Neural progenitor cell (in vitro differentiated cells): ENCODE measurements at regions not wholly inside any gene's neighbourhood (a gene's known extent, or its start where the extent isn't known, plus 50 kb on each side); places are given as distances from the start of the nearest gene placed in this dataset.

Experiments used
- DNase-seq: peaks from one replicate; pipeline ENCODE4 v3.0.0-alpha.2; 2016; ENCODE audit warnings: low spot score
- H2AFZ ChIP-seq: fragments of 200-600 bp; sonication (generic); replicated peaks from 2 replicates; pipeline ENCODE4 v1.6.1; 2016; ENCODE audit warnings: antibody characterized with exemption
- H3F3A ChIP-seq: fragments of 200-600 bp; sonication (generic); 2 replicates; pipeline ENCODE4 v1.6.1; 2016; ENCODE audit warnings: antibody characterized with exemption, low read depth
- H3K27ac ChIP-seq: fragments of 200-600 bp; sonication (generic); 2 replicates; pipeline ENCODE4 v1.5.1; 2016; ENCODE audit warnings: mild to moderate bottlenecking
- H3K27me3 ChIP-seq: fragments of 200-600 bp; sonication (generic); 2 replicates; pipeline ENCODE4 v1.6.1; 2016; ENCODE audit warnings: mild to moderate bottlenecking, moderate library complexity
- H3K36me3 ChIP-seq: fragments of 200-600 bp; sonication (generic); 2 replicates; pipeline ENCODE4 v1.5.1; 2016
- H3K4me1 ChIP-seq: fragments of 200-600 bp; sonication (generic); 2 replicates; pipeline ENCODE4 v1.6.1; 2016; ENCODE audit warnings: mixed run types
- H3K4me2 ChIP-seq: fragments of 200-600 bp; sonication (generic); 2 replicates; pipeline ENCODE4 v1.6.1; 2016
- H3K4me3 ChIP-seq: fragments of 200-600 bp; sonication (generic); 2 replicates; pipeline ENCODE4 v1.5.1; 2016
- H3K79me2 ChIP-seq: fragments of 200-600 bp; sonication (generic); 2 replicates; pipeline ENCODE4 v1.6.1; 2016; ENCODE audit warnings: low read depth
- H3K9ac ChIP-seq: fragments of 200-600 bp; sonication (generic); 2 replicates; pipeline ENCODE4 v1.6.1; 2016
- H3K9me3 ChIP-seq: fragments of 200-600 bp; sonication (generic); 2 replicates; pipeline ENCODE4 v1.5.1; 2016; ENCODE audit warnings: low read depth
- H4K20me1 ChIP-seq: fragments of 200-600 bp; sonication (generic); 2 replicates; pipeline ENCODE4 v1.6.1; 2016; ENCODE audit warnings: low read depth
- H3K27ac Mint-ChIP-seq: 3 replicates; pipeline ENCODE4 v1.8.0; 2021; ENCODE audit warnings: mixed read lengths
- H3K27me3 Mint-ChIP-seq: 2 replicates; pipeline ENCODE4 v1.8.0; 2022; ENCODE audit warnings: low read depth, mild to moderate bottlenecking, inconsistent platforms, moderate library complexity, mixed read lengths; ENCODE audit not compliant: insufficient read depth
- H3K36me3 Mint-ChIP-seq: 3 replicates; pipeline ENCODE4 v1.8.0; 2021; ENCODE audit warnings: mixed read lengths
- H3K4me1 Mint-ChIP-seq: 3 replicates; pipeline ENCODE4 v1.8.0; 2021; ENCODE audit warnings: mixed read lengths
- H3K4me3 Mint-ChIP-seq: 3 replicates; pipeline ENCODE4 v1.8.0; 2021; ENCODE audit warnings: mild to moderate bottlenecking, moderate library complexity, mixed read lengths
- H3K9me3 Mint-ChIP-seq: 3 replicates; pipeline ENCODE4 v1.8.0; 2020; ENCODE audit warnings: mixed read lengths
- EZH2 ChIP-seq: fragments of 200-600 bp; sonication (generic); IDR thresholded peaks from 2 replicates; pipeline ENCODE4 v1.6.1; 2017; ENCODE audit warnings: antibody characterized with exemption, mild to moderate bottlenecking, moderate library complexity
- EZH2phosphoT487 ChIP-seq: fragments of 200-600 bp; sonication (generic); IDR thresholded peaks from 2 replicates; pipeline ENCODE4 v1.6.1; 2017; ENCODE audit warnings: antibody characterized with exemption
- TF ChIP-seq, protein P1 (sequence below): fragments of 200-600 bp; sonication (generic); IDR thresholded peaks from 2 replicates; pipeline ENCODE4 v1.5.1; 2017; ENCODE audit warnings: antibody characterized with exemption, mild to moderate bottlenecking

DNA sequence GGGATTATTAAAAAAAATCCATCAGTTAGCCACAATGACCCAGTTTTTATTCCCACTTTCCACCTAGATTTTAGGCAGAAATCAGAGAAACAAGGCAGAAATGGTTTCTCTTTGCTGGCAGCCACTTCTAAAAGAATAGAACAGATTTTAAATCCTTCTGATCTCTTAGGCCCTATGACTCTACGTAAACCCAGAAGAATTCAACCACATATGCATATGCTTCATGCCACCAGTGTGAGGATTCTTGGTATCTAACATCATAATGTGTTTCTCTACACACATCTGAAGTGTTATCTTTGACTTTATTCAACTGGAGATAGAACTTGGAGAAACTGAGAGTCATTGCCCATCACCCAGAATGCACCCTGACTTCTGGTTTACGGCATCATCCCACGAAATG lies 128.7 kb upstream of the TANK start:
- Histone ChIP-seq H3K9ac (no peak overlapping the region), H3K4me2 (no peak overlapping the region), H3K27me3 (no peaks in the 10 kb centered on the region)

DNA sequence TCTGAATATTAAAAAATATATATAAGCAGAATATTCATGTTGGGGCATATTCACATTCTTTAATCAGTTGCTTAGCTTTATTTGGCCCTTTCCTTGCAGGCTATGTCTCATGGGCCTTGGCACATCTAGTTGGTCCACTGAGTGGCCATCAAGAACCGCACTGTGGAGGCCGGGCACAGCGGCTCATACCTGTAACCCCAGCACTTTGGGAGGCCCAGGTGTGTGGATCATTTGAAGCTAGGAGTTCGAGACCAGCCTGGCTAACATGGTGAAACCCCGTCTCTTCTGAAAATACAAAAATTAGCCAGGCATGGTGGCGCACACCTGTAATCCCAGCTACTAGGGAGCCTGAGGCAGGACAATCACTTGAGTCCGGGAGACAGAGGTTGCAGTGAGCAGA lies 127.6 kb upstream of the TANK start:
- H3K36me3 Mint-ChIP-seq: no peaks in the 10 kb centered on the region
- no peak for DNase-seq
- H3F3A ChIP-seq: no peaks in the 10 kb centered on the region
- no peak overlapping the region for H3K4me2 ChIP-seq
- H3K79me2 ChIP-seq: no peaks in the 10 kb centered on the region
- no peaks in the 10 kb centered on the region for H3K4me1 Mint-ChIP-seq
- H3K27me3 ChIP-seq: no peaks in the 10 kb centered on the region
- no peaks in the 10 kb centered on the region for H3K4me1 ChIP-seq
- no peaks in the 10 kb centered on the region for H3K27me3 Mint-ChIP-seq
- H4K20me1 ChIP-seq: no peaks in the 10 kb centered on the region
- H3K27ac ChIP-seq: no peak overlapping the region
- H3K4me3 Mint-ChIP-seq: no peak overlapping the region
- no peaks in the 10 kb centered on the region for H3K9me3 Mint-ChIP-seq
- no peak overlapping the region for H3K9ac ChIP-seq
- H3K27ac Mint-ChIP-seq: no peak overlapping the region
- H3K36me3 ChIP-seq: no peaks in the 10 kb centered on the region
- TF ChIP-seq, protein P1, sequence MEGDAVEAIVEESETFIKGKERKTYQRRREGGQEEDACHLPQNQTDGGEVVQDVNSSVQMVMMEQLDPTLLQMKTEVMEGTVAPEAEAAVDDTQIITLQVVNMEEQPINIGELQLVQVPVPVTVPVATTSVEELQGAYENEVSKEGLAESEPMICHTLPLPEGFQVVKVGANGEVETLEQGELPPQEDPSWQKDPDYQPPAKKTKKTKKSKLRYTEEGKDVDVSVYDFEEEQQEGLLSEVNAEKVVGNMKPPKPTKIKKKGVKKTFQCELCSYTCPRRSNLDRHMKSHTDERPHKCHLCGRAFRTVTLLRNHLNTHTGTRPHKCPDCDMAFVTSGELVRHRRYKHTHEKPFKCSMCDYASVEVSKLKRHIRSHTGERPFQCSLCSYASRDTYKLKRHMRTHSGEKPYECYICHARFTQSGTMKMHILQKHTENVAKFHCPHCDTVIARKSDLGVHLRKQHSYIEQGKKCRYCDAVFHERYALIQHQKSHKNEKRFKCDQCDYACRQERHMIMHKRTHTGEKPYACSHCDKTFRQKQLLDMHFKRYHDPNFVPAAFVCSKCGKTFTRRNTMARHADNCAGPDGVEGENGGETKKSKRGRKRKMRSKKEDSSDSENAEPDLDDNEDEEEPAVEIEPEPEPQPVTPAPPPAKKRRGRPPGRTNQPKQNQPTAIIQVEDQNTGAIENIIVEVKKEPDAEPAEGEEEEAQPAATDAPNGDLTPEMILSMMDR: no peak
- no peak for TF ChIP-seq EZH2
- TF ChIP-seq EZH2phosphoT487: no peak
- H2AFZ ChIP-seq: no peak overlapping the region
- no peaks in the 10 kb centered on the region for H3K9me3 ChIP-seq
- no peak overlapping the region for H3K4me3 ChIP-seq

More for the DNA sequence above, 128.7 kb upstream of the TANK start:
- Histone ChIP-seq H3K79me2 (no peaks in the 10 kb centered on the region), H2AFZ (no peak overlapping the region), H3K9me3 (no peaks in the 10 kb centered on the region), H3K4me1 (no peaks in the 10 kb centered on the region), H3K27ac (no peak overlapping the region), H4K20me1 (no peaks in the 10 kb centered on the region), H3K36me3 (no peaks in the 10 kb centered on the region), H3F3A (no peaks in the 10 kb centered on the region), H3K4me3 (no peak overlapping the region)
- Mint-ChIP-seq H3K4me1 (no peaks in the 10 kb centered on the region), H3K9me3 (no peaks in the 10 kb centered on the region), H3K4me3 (no peak overlapping the region), H3K36me3 (no peaks in the 10 kb centered on the region), H3K27ac (no peak overlapping the region), H3K27me3 (no peaks in the 10 kb centered on the region)
- TF ChIP-seq, protein P1: no peak
- TF ChIP-seq EZH2phosphoT487 (no peak), EZH2 (no peak)
- no peak for DNase-seq

DNA sequence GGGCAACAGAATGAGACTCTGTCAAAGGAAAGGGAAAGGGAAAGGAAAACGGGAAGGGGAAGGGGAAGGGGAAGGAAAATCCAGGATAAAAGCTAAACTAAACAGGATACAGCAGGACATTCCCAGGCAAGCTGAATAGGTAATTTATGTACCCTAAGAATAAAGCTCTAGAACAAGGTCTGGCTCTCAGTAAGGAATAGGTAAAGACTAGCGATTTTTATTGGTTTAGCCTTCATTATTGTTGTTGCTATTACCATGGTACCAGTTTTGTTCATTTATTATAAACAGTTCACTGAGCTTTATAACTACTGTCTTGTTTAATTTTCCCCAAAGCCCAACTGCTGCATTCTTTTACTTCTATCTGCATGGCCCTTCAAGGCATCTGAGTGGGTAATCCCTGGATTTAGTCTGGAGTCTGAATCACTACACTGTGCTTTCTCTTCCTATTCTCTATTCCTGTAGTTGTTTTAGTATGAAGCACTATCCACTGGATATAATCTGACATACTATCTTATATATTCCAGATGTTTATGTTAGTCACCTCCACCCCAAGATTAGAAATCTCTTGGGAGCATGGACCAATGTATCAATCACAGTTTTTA lies 127.1 kb upstream of the TANK start:
- H3K9me3 ChIP-seq: no peaks in the 10 kb centered on the region
- H3K4me2 ChIP-seq: no peak overlapping the region
- H3K4me1 ChIP-seq: no peaks in the 10 kb centered on the region
- no peak overlapping the region for H3K9ac ChIP-seq
- TF ChIP-seq EZH2phosphoT487: no peak
- no peak overlapping the region for H3K27ac ChIP-seq
- no peak overlapping the region for H3K4me3 ChIP-seq
- no peaks in the 10 kb centered on the region for H3K36me3 ChIP-seq
- Mint-ChIP-seq H3K4me3 (no peak overlapping the region), H3K4me1 (no peaks in the 10 kb centered on the region), H3K36me3 (no peaks in the 10 kb centered on the region), H3K9me3 (no peaks in the 10 kb centered on the region), H3K27me3 (no peaks in the 10 kb centered on the region), H3K27ac (no peak overlapping the region)
- no peak overlapping the region for H2AFZ ChIP-seq
- no peak for DNase-seq
- H3F3A ChIP-seq: no peaks in the 10 kb centered on the region
- no peaks in the 10 kb centered on the region for H3K79me2 ChIP-seq
- no peaks in the 10 kb centered on the region for H4K20me1 ChIP-seq
- H3K27me3 ChIP-seq: no peaks in the 10 kb centered on the region

DNA sequence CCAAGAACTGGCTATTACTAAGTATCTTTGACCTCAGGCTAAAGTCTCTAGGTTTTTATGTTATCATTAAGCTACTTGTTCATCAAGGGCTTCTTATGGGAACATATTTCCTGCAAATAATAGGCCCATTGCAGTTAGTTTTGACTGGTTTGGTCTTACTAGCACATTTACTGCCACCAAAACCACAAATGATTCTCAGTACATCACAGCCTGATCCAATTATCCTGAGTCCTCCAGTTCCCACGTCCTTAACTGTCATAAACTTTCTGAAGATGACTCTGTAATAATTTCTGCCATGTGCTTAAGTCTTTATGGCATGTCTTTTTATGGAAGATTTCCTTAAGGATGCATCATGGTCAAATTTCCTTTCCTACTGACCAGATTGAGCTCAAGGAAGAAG lies 123.3 kb upstream of the TANK start:
- no peak for TF ChIP-seq EZH2
- TF ChIP-seq EZH2phosphoT487: no peak
- TF ChIP-seq, protein P1: no peak
- Histone ChIP-seq H3K4me2 (no peak overlapping the region), H3K27me3 (no peaks in the 10 kb centered on the region), H3K4me3 (no peak overlapping the region), H3F3A (no peaks in the 10 kb centered on the region), H3K9ac (no peak overlapping the region), H3K79me2 (no peaks in the 10 kb centered on the region), H3K27ac (no peak overlapping the region), H3K4me1 (no peaks in the 10 kb centered on the region), H2AFZ (no peak overlapping the region), H3K9me3 (no peaks in the 10 kb centered on the region), H3K36me3 (no peaks in the 10 kb centered on the region), H4K20me1 (no peaks in the 10 kb centered on the region)
- no peaks in the 10 kb centered on the region for H3K36me3 Mint-ChIP-seq
- no peaks in the 10 kb centered on the region for H3K9me3 Mint-ChIP-seq
- DNase-seq: no peak
- no peaks in the 10 kb centered on the region for H3K4me1 Mint-ChIP-seq
- H3K4me3 Mint-ChIP-seq: no peak overlapping the region
- no peak overlapping the region for H3K27ac Mint-ChIP-seq
- H3K27me3 Mint-ChIP-seq: no peaks in the 10 kb centered on the region
